ENCODE measurements at regions not wholly inside any gene's neighbourhood (a gene's known extent, or its start where the extent isn't known, plus 50 kb on each side); places are given as distances from the start of the nearest gene placed in this dataset.

DNA sequence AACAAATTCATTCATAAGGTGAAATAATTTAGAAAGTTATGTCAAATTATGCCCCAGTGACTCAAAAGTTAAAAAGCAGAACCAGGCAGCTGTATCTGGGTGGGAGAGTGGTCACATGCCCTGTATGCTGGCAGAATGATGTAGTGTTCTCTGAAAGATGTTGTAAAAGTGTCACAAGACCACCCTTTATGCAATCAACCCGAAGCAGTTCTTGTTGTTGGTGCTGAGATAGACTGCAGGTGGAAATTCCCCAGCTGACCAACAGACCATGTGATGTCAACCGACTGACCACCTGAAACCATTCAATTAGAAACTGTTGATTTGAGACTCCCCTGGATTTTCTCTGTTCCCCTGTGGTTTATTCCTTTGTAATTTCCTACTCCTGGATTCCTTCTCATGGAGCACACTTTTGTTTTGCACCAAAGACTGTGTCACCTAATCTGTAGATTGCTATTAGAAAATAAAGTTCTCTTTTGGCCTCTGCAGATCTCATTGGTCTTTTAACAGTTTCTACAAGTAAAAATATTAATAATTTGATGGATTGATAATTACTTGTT is 1341.3 kb upstream of the LRRTM1 start:
- no peaks in the 10 kb centered on the region for H3K27me3 Mint-ChIP-seq
- no peak overlapping the region for H3K4me3 ChIP-seq (ENCODE audit: control insufficient read depth in 1 of 2, extremely low read depth in 1 of 2, low read length in 1 of 2)
- DNase-seq (no peak), ATAC-seq (replicated peaks in 1 of 4) (no peak)
- ChIA-PET CTCF (interaction anchor here in 1 of 2 donors (0.6 kb wide), 1 partner anchor 44 kb away, joined by 5 read pairs; no protein-coding TSS in a partner anchor), POLR2A (no interaction called here)
- no peaks in the 10 kb centered on the region for H3K36me3 Mint-ChIP-seq
- H3K4me3 Mint-ChIP-seq, result no peak overlapping the region
- no peaks in the 10 kb centered on the region for H3K4me1 ChIP-seq (ENCODE audit: control insufficient read depth in 1 of 2, extremely low read depth in 1 of 2, insufficient read depth in 2 of 2, low read length in 2 of 2)
- no peak overlapping the region for H3K27ac ChIP-seq (ENCODE audit: low read length)
- H3K9me3 ChIP-seq, result no peaks in the 10 kb centered on the region
- H3K9me3 Mint-ChIP-seq, result peaks cover 16 to 42% (median 17%) of the 10 kb centered on the region in 3 donors
- no peaks in the 10 kb centered on the region for H3K27me3 ChIP-seq (replicated peaks in 1 of 2; ENCODE audit: control insufficient read depth in 2 of 2, extremely low read depth in 1 of 2, insufficient read depth in 2 of 2, low read length in 1 of 2)
- no CpG with 5 or more reads among the region's 2 CpGs for WGBS (ENCODE audit: insufficient coverage)
- H3K4me1 Mint-ChIP-seq, result no peaks in the 10 kb centered on the region
- H3K27ac Mint-ChIP-seq, result no peak overlapping the region
- H3K36me3 ChIP-seq (ENCODE audit: control insufficient read depth in 2 of 2, extremely low read depth in 1 of 2, insufficient read depth in 1 of 2, low read length in 1 of 2), result no peaks in the 10 kb centered on the region

GRCh38 chr2:81644189-81644588 is 1339.6 kb upstream of the LRRTM1 start:
- POLR2A ChIA-PET, result no interaction called here
- no peak for ATAC-seq (replicated peaks in 1 of 4)

DNA sequence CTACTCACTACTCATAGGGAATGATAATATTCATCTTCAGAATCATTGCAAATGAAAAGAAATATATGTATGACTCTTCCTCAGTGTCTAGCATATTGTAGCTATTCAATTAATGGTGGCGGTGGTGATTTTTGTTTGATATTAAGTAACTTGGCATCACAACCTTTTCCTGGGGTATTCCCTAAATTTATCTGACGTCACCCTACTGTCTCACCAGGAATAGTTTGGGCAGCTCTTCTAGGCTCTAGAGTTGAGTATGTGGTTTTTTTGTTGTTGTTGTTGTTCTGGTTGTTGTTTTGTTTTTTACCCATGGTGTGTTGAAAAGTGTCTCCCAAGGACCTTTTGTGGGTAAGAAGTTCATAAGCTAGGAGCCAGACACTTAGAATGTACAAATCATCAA is 1320.3 kb upstream of the LRRTM1 start:
- no peaks in the 10 kb centered on the region for H3K36me3 Mint-ChIP-seq
- Histone ChIP-seq H3K4me3 (ENCODE audit: control insufficient read depth in 1 of 2, extremely low read depth in 1 of 2, low read length in 1 of 2) (no peak overlapping the region), H3K27ac (ENCODE audit: low read length) (no peak overlapping the region), H3K27me3 (replicated peaks in 1 of 2; ENCODE audit: control insufficient read depth in 2 of 2, extremely low read depth in 1 of 2, insufficient read depth in 2 of 2, low read length in 1 of 2) (no peaks in the 10 kb centered on the region), H3K4me1 (ENCODE audit: control insufficient read depth in 1 of 2, extremely low read depth in 1 of 2, insufficient read depth in 2 of 2, low read length in 2 of 2) (no peaks in the 10 kb centered on the region), H3K9me3 (no peaks in the 10 kb centered on the region), H3K36me3 (ENCODE audit: control insufficient read depth in 2 of 2, extremely low read depth in 1 of 2, insufficient read depth in 1 of 2, low read length in 1 of 2) (no peaks in the 10 kb centered on the region)
- H3K4me1 Mint-ChIP-seq, result no peaks in the 10 kb centered on the region
- H3K9me3 Mint-ChIP-seq, result peaks cover 20 to 31% (median 24%) of the 10 kb centered on the region in 3 donors
- no peak for DNase-seq
- H3K27me3 Mint-ChIP-seq, result no peaks in the 10 kb centered on the region
- H3K4me3 Mint-ChIP-seq, result no peak overlapping the region
- ChIA-PET CTCF (no interaction called here), POLR2A (no interaction called here)
- WGBS (ENCODE audit: insufficient coverage), result no CpG with 5 or more reads among the region's 2 CpGs
- no peak for ATAC-seq (replicated peaks in 1 of 4)
- H3K27ac Mint-ChIP-seq, result no peak overlapping the region

More at GRCh38 chr2:81644189-81644588, 1339.6 kb upstream of the LRRTM1 start:
- CTCF ChIA-PET, result no interaction called here
- no peaks in the 10 kb centered on the region for H3K9me3 ChIP-seq
- no peaks in the 10 kb centered on the region for H3K36me3 ChIP-seq (ENCODE audit: control insufficient read depth in 2 of 2, extremely low read depth in 1 of 2, insufficient read depth in 1 of 2, low read length in 1 of 2)
- H3K4me1 Mint-ChIP-seq, result no peaks in the 10 kb centered on the region
- no peak for DNase-seq
- no peak overlapping the region for H3K27ac ChIP-seq (ENCODE audit: low read length)
- H3K27me3 ChIP-seq (replicated peaks in 1 of 2; ENCODE audit: control insufficient read depth in 2 of 2, extremely low read depth in 1 of 2, insufficient read depth in 2 of 2, low read length in 1 of 2), result no peaks in the 10 kb centered on the region
- H3K9me3 Mint-ChIP-seq, result peaks cover 16 to 34% (median 17%) of the 10 kb centered on the region in 3 donors
- no peaks in the 10 kb centered on the region for H3K36me3 Mint-ChIP-seq
- no peak overlapping the region for H3K4me3 ChIP-seq (ENCODE audit: control insufficient read depth in 1 of 2, extremely low read depth in 1 of 2, low read length in 1 of 2)
- no CpG with 5 or more reads among the region's 1 CpG for WGBS (ENCODE audit: insufficient coverage)
- H3K4me3 Mint-ChIP-seq, result no peak overlapping the region
- no peaks in the 10 kb centered on the region for H3K4me1 ChIP-seq (ENCODE audit: control insufficient read depth in 1 of 2, extremely low read depth in 1 of 2, insufficient read depth in 2 of 2, low read length in 2 of 2)
- H3K27ac Mint-ChIP-seq, result no peak overlapping the region
- no peaks in the 10 kb centered on the region for H3K27me3 Mint-ChIP-seq

DNA sequence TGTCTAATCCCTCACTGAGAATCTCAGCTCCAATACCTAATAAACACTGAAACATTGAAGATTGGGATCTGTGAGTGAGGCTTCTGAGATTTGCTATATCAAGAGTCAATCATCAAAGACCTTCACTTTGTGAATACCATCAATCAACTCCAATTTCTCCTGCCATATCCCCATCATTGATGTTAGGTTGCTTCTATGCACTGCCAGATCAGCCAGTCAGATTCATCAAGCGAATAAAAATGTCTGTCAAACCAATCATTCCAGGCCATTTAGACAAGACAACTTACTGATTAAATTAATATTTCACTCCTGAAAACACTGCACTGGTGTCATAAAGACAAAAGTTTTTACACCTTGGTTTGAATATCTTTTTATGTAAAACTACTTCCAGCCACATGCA is 1295.5 kb upstream of the LRRTM1 start:
- ChIA-PET POLR2A (no interaction called here), CTCF (no interaction called here)
- no peak overlapping the region for H3K27ac Mint-ChIP-seq
- Histone ChIP-seq H3K27me3 (replicated peaks in 1 of 2; ENCODE audit: control insufficient read depth in 2 of 2, extremely low read depth in 1 of 2, insufficient read depth in 2 of 2, low read length in 1 of 2) (no peaks in the 10 kb centered on the region), H3K4me1 (ENCODE audit: control insufficient read depth in 1 of 2, extremely low read depth in 1 of 2, insufficient read depth in 2 of 2, low read length in 2 of 2) (no peaks in the 10 kb centered on the region), H3K36me3 (ENCODE audit: control insufficient read depth in 2 of 2, extremely low read depth in 1 of 2, insufficient read depth in 1 of 2, low read length in 1 of 2) (no peaks in the 10 kb centered on the region), H3K4me3 (ENCODE audit: control insufficient read depth in 1 of 2, extremely low read depth in 1 of 2, low read length in 1 of 2) (no peak overlapping the region), H3K27ac (ENCODE audit: low read length) (no peak overlapping the region), H3K9me3 (peaks cover 2% of the 10 kb centered on the region)
- H3K4me1 Mint-ChIP-seq, result no peaks in the 10 kb centered on the region
- WGBS (ENCODE audit: insufficient coverage), result 50% methylated on average over 1 of the region's 1 CpG
- DNase-seq, result no peak
- no peak for ATAC-seq (replicated peaks in 1 of 4)
- H3K9me3 Mint-ChIP-seq, result peaks cover 11 to 27% (median 23%) of the 10 kb centered on the region in 3 donors
- no peaks in the 10 kb centered on the region for H3K27me3 Mint-ChIP-seq
- no peaks in the 10 kb centered on the region for H3K36me3 Mint-ChIP-seq
- H3K4me3 Mint-ChIP-seq, result no peak overlapping the region

DNA sequence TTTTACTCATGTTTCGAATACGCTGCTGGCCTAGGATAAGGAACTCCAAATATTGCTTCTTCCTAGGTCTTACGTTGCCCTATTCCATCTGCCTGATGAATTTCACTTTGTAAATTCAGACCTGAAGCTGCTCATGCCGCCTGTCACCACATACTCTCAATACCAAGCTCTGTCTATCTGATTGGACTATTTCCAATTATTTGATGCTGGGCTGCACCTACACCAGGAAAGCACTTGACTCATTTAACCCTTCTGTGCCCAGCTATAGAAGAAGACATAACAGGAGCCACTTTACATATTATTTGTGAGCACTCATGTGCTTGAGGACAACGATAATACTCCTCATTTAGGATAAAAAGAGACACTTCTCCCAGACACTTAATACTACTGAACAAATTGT is 1293.9 kb upstream of the LRRTM1 start:
- H3K27ac Mint-ChIP-seq, result no peak overlapping the region
- no peak overlapping the region for H3K27ac ChIP-seq (ENCODE audit: low read length)

DNA sequence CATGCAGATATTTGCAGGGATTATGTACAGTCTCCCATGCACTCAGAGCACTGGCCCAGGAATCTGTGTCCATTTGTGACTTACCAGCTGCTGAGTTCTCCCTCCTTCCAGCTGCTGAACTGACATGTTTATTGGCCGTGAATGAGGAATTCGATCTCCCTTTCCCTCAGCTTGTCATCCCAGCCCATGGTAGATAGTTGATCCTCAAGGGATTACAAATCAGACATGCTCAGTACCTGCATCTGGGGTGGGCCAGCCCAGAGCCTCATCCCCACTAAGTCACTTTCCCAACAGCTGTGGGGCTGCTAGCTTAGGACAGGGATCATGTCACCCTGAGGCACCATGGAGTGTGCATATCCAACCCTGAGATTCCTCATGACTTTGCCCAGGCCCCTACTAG is 1284.9 kb upstream of the LRRTM1 start:
- POLR2A ChIA-PET, result no interaction called here

More for the DNA sequence above, 1293.9 kb upstream of the LRRTM1 start:
- Mint-ChIP-seq H3K9me3 (peaks cover 13 to 27% (median 24%) of the 10 kb centered on the region in 3 donors), H3K4me3 (no peak overlapping the region), H3K4me1 (no peaks in the 10 kb centered on the region), H3K36me3 (no peaks in the 10 kb centered on the region), H3K27me3 (no peaks in the 10 kb centered on the region)
- no peaks in the 10 kb centered on the region for H3K36me3 ChIP-seq (ENCODE audit: control insufficient read depth in 2 of 2, extremely low read depth in 1 of 2, insufficient read depth in 1 of 2, low read length in 1 of 2)
- ATAC-seq (replicated peaks in 1 of 4) (no peak), DNase-seq (no peak)
- no peak overlapping the region for H3K4me3 ChIP-seq (ENCODE audit: control insufficient read depth in 1 of 2, extremely low read depth in 1 of 2, low read length in 1 of 2)
- H3K9me3 ChIP-seq, result peaks cover 2% of the 10 kb centered on the region
- 70% methylated on average over 4 of the region's 5 CpGs for WGBS (ENCODE audit: insufficient coverage)
- H3K27me3 ChIP-seq (replicated peaks in 1 of 2; ENCODE audit: control insufficient read depth in 2 of 2, extremely low read depth in 1 of 2, insufficient read depth in 2 of 2, low read length in 1 of 2), result no peaks in the 10 kb centered on the region
- H3K4me1 ChIP-seq (ENCODE audit: control insufficient read depth in 1 of 2, extremely low read depth in 1 of 2, insufficient read depth in 2 of 2, low read length in 2 of 2), result no peaks in the 10 kb centered on the region
- ChIA-PET POLR2A (no interaction called here), CTCF (no interaction called here)

More for the DNA sequence above, 1284.9 kb upstream of the LRRTM1 start:
- ATAC-seq (replicated peaks in 1 of 4), result no peak
- peaks cover 3% of the 10 kb centered on the region for H3K9me3 ChIP-seq
- H3K4me1 ChIP-seq (ENCODE audit: control insufficient read depth in 1 of 2, extremely low read depth in 1 of 2, insufficient read depth in 2 of 2, low read length in 2 of 2), result no peaks in the 10 kb centered on the region
- CTCF ChIA-PET, result no interaction called here
- Mint-ChIP-seq H3K27ac (no peak overlapping the region), H3K4me1 (no peaks in the 10 kb centered on the region), H3K27me3 (no peaks in the 10 kb centered on the region), H3K9me3 (peaks cover 11 to 26% (median 12%) of the 10 kb centered on the region in 3 donors), H3K36me3 (no peaks in the 10 kb centered on the region), H3K4me3 (no peak overlapping the region)
- 100% methylated on average over 1 of the region's 2 CpGs for whole genome bisulfite sequencing (ENCODE audit: insufficient coverage)
- no peaks in the 10 kb centered on the region for H3K27me3 ChIP-seq (replicated peaks in 1 of 2; ENCODE audit: control insufficient read depth in 2 of 2, extremely low read depth in 1 of 2, insufficient read depth in 2 of 2, low read length in 1 of 2)
- H3K36me3 ChIP-seq (ENCODE audit: control insufficient read depth in 2 of 2, extremely low read depth in 1 of 2, insufficient read depth in 1 of 2, low read length in 1 of 2), result no peaks in the 10 kb centered on the region
- no peak for DNase-seq
- no peak overlapping the region for H3K27ac ChIP-seq (ENCODE audit: low read length)
- H3K4me3 ChIP-seq (ENCODE audit: control insufficient read depth in 1 of 2, extremely low read depth in 1 of 2, low read length in 1 of 2), result no peak overlapping the region
